Mesenchymal stem cell (in vitro differentiated cells and primary cell): ENCODE measurements at regions not wholly inside any gene's neighbourhood (a gene's known extent, or its start where the extent isn't known, plus 50 kb on each side); places are given as distances from the start of the nearest gene placed in this dataset.
"Not testable (repeated sequence)": the region's sequence is repeated elsewhere in the genome, so short reads cannot be mapped to it uniquely, and the experiment has no call there.

Experiments used
- DNase-seq: peaks from one replicate; pipeline ENCODE4 v3.0.0-alpha.2; 2013
- H2AFZ ChIP-seq: one replicate; pipeline ENCODE4 v1.6.1; 2013; ENCODE audit warnings: low read depth, mild to moderate bottlenecking, control low read depth, inconsistent platforms, low read length, moderate library complexity
- H2AK5ac ChIP-seq: 2 replicates; pipeline ENCODE4 v1.6.1; 2013; ENCODE audit warnings: low read length, moderate library complexity, mild to moderate bottlenecking, inconsistent platforms; ENCODE audit not compliant: severe bottlenecking
- H2BK120ac ChIP-seq: one replicate; pipeline ENCODE4 v1.6.1; 2013; ENCODE audit warnings: low read depth, mild to moderate bottlenecking, inconsistent platforms, low read length, moderate library complexity
- H2BK12ac ChIP-seq, 2 experiments: one replicate each; pipeline ENCODE4 v1.6.1; 2013; ENCODE audit warnings: inconsistent platforms in 2 of 2, low read length in 2 of 2, mild to moderate bottlenecking in 2 of 2, moderate library complexity in 2 of 2, control low read depth in 1 of 2
- H2BK15ac ChIP-seq: one replicate; pipeline ENCODE4 v1.6.1; 2013; ENCODE audit warnings: mild to moderate bottlenecking, low read depth, inconsistent platforms; ENCODE audit not compliant: poor library complexity, severe bottlenecking
- H2BK5ac ChIP-seq: 2 replicates; pipeline ENCODE4 v1.6.1; 2013; ENCODE audit warnings: low read depth, mild to moderate bottlenecking, low read length, control low read depth, inconsistent platforms; ENCODE audit not compliant: poor library complexity, severe bottlenecking
- H3K14ac ChIP-seq, 2 experiments: one replicate each; pipeline ENCODE4 v1.6.1; 2013; ENCODE audit warnings: inconsistent platforms in 2 of 2, low read length in 2 of 2, control low read depth in 1 of 2, mild to moderate bottlenecking in 1 of 2, moderate library complexity in 1 of 2
- H3K18ac ChIP-seq, 2 experiments: one replicate each; pipeline ENCODE4 v1.6.1; 2013; ENCODE audit warnings: inconsistent platforms in 2 of 2, low read length in 2 of 2, control low read depth in 1 of 2, low read depth in 1 of 2, mild to moderate bottlenecking in 1 of 2
- H3K23ac ChIP-seq, 2 experiments: one replicate each; pipeline ENCODE4 v1.6.1; 2013; ENCODE audit warnings: inconsistent platforms in 2 of 2, low read length in 2 of 2, mild to moderate bottlenecking in 2 of 2, moderate library complexity in 2 of 2, control low read depth in 1 of 2
- H3K27ac ChIP-seq: 2 replicates; pipeline ENCODE4 v1.5.1; 2013; ENCODE audit warnings: mild to moderate bottlenecking, moderate library complexity, low read length, control low read depth, inconsistent platforms; ENCODE audit not compliant: poor library complexity, severe bottlenecking
- H3K27me3 ChIP-seq, 2 experiments: 2 replicates each; pipeline versions ENCODE4 v1.6.1 to v1.7.0; 2013; ENCODE audit warnings: low read length in 2 of 2, mild to moderate bottlenecking in 2 of 2, moderate library complexity in 2 of 2, control low read depth in 1 of 2, inconsistent platforms in 1 of 2; ENCODE audit not compliant: control insufficient read depth in 1 of 2, insufficient read depth in 1 of 2
- H3K36me3 ChIP-seq, 2 experiments: 2 replicates each; pipeline versions ENCODE4 v1.6.1 to v1.7.0; 2013; ENCODE audit warnings: low read length in 2 of 2, control low read depth in 1 of 2, inconsistent platforms in 1 of 2, low read depth in 1 of 2, mild to moderate bottlenecking in 1 of 2; ENCODE audit not compliant: insufficient read depth in 2 of 2, control insufficient read depth in 1 of 2
- H3K4ac ChIP-seq, 2 experiments: one replicate each; pipeline ENCODE4 v1.6.1; 2013; ENCODE audit warnings: inconsistent platforms in 2 of 2, low read length in 2 of 2, mild to moderate bottlenecking in 2 of 2, moderate library complexity in 2 of 2, control low read depth in 1 of 2, low read depth in 1 of 2
- H3K4me1 ChIP-seq: 2 replicates; pipeline ENCODE4 v1.6.1; 2013; ENCODE audit warnings: low read depth, low read length, control low read depth; ENCODE audit not compliant: control insufficient read depth, insufficient read depth
- H3K4me2 ChIP-seq: 2 replicates; pipeline ENCODE4 v1.6.1; 2013; ENCODE audit warnings: low read length, mild to moderate bottlenecking, inconsistent platforms; ENCODE audit not compliant: poor library complexity, severe bottlenecking
- H3K4me3 ChIP-seq, 2 experiments: 2 replicates each; pipeline versions ENCODE4 v1.5.1 to v1.7.0; 2013; ENCODE audit warnings: low read length in 2 of 2, mild to moderate bottlenecking in 2 of 2, control low read depth in 1 of 2, low read depth in 1 of 2; ENCODE audit not compliant: insufficient read depth in 1 of 2
- H3K79me1 ChIP-seq: replicated peaks from 2 replicates; pipeline ENCODE4 v1.6.1; 2013; ENCODE audit warnings: mild to moderate bottlenecking, control low read depth, low read length, inconsistent platforms; ENCODE audit not compliant: poor library complexity, severe bottlenecking
- H3K9ac ChIP-seq: 2 replicates; pipeline ENCODE4 v1.7.0; 2013; ENCODE audit warnings: mild to moderate bottlenecking, low read length, moderate library complexity
- H3K9me3 ChIP-seq: 2 replicates; pipeline ENCODE4 v1.7.0; 2013; ENCODE audit warnings: mild to moderate bottlenecking, low read length; ENCODE audit not compliant: control insufficient read depth
- H4K8ac ChIP-seq: one replicate; pipeline ENCODE4 v1.6.1; 2013; ENCODE audit warnings: inconsistent platforms, mild to moderate bottlenecking, low read length, moderate library complexity
- H4K91ac ChIP-seq: one replicate; pipeline ENCODE4 v1.6.1; 2013; ENCODE audit warnings: mild to moderate bottlenecking, low read length, inconsistent platforms
- WGBS: methylation state at CpG from one replicate; pipeline ENCODE4 v1.1.7; 2013; ENCODE audit warnings: mixed read lengths; 5-methylcytosine and 5-hydroxymethylcytosine counted together

GRCh38 chr10:26626066-26626465, 71.4 kb upstream of the PDSS1 start:
- Histone ChIP-seq H2BK120ac (no peak overlapping the region), H2BK15ac (no peak overlapping the region), H4K8ac (no peak overlapping the region), H2AK5ac (no peak overlapping the region), H3K9ac (no peak overlapping the region), H3K4me3 (no peak overlapping the region), H3K4me2 (no peak overlapping the region), H3K9me3 (no peaks in the 10 kb centered on the region), H3K4me1 (peaks cover 6% of the 10 kb centered on the region), H2BK12ac (no peak overlapping the region), H2BK5ac (no peak overlapping the region), H3K14ac (no peak overlapping the region), H3K36me3 (no peaks in the 10 kb centered on the region), H3K79me1 (no peaks in the 10 kb centered on the region), H3K27ac (no peak overlapping the region), H3K4ac (no peak overlapping the region), H4K91ac (no peak overlapping the region), H3K23ac (no peak overlapping the region), H3K27me3 (peaks cover 13 to 53% of the 10 kb centered on the region in 2 experiments), H3K18ac (no peak overlapping the region), H2AFZ (no peak overlapping the region)
- no CpG with 5 or more reads among the region's 3 CpGs for WGBS
- DNase-seq: no peak

- H3K4me3 ChIP-seq: no peak overlapping the region
- H3K18ac ChIP-seq: no peak overlapping the region
- H2BK12ac ChIP-seq: no peak overlapping the region
- no peak overlapping the region for H2AK5ac ChIP-seq
- H3K9me3 ChIP-seq: no peaks in the 10 kb centered on the region
- H3K9ac ChIP-seq: no peak overlapping the region
- H4K91ac ChIP-seq: no peak overlapping the region
- H2BK15ac ChIP-seq: no peak overlapping the region
- no peak overlapping the region for H3K14ac ChIP-seq
- no peaks in the 10 kb centered on the region for H3K79me1 ChIP-seq
- DNase-seq: no peak
- H3K36me3 ChIP-seq: no peaks in the 10 kb centered on the region
- no peak overlapping the region for H2AFZ ChIP-seq
- H2BK5ac ChIP-seq: no peak overlapping the region
- H3K4me1 ChIP-seq: peaks cover 2% of the 10 kb centered on the region
- no peak overlapping the region for H3K4ac ChIP-seq
- WGBS: 14% methylated on average over 3 of the region's 3 CpGs
- no peak overlapping the region for H2BK120ac ChIP-seq
- no peak overlapping the region for H3K4me2 ChIP-seq
- no peak overlapping the region for H3K27ac ChIP-seq
- H3K23ac ChIP-seq: no peak overlapping the region
- no peak overlapping the region for H4K8ac ChIP-seq
- peaks cover 5 to 43% of the 10 kb centered on the region in 2 experiments for H3K27me3 ChIP-seq
Observed at GRCh38 chr10:26627324-26627723, 70.2 kb upstream of the PDSS1 start.

- Histone ChIP-seq H3K4me3 (no peak overlapping the region), H3K36me3 (no peaks in the 10 kb centered on the region), H2BK120ac (no peak overlapping the region), H3K18ac (no peak overlapping the region), H4K91ac (no peak overlapping the region), H3K23ac (no peak overlapping the region), H2BK5ac (no peak overlapping the region), H3K27me3 (peaks cover 5 to 38% of the 10 kb centered on the region in 2 experiments), H3K4ac (no peak overlapping the region), H2AK5ac (no peak overlapping the region), H3K27ac (no peak overlapping the region), H3K14ac (no peak overlapping the region), H4K8ac (no peak overlapping the region), H2AFZ (no peak overlapping the region), H3K9ac (no peak overlapping the region), H3K4me1 (no peaks in the 10 kb centered on the region), H3K9me3 (no peaks in the 10 kb centered on the region), H3K4me2 (no peak overlapping the region), H2BK15ac (no peak overlapping the region), H3K79me1 (no peaks in the 10 kb centered on the region), H2BK12ac (no peak overlapping the region)
- no CpG with 5 or more reads among the region's 2 CpGs for WGBS
- DNase-seq: no peak
Observed at GRCh38 chr10:26628395-26628794, 69.1 kb upstream of the PDSS1 start.

GRCh38 chr10:26632171-26632570, 65.3 kb upstream of the PDSS1 start:
- not testable (repeated sequence) for H2BK12ac ChIP-seq, DNase-seq, H3K4me2 ChIP-seq, H2BK120ac ChIP-seq, H3K36me3 ChIP-seq, H3K27ac ChIP-seq, H3K23ac ChIP-seq, H3K79me1 ChIP-seq, H3K9ac ChIP-seq, H3K4me1 ChIP-seq, H3K9me3 ChIP-seq, H2AFZ ChIP-seq, H4K91ac ChIP-seq, H3K18ac ChIP-seq, H3K4ac ChIP-seq, H3K27me3 ChIP-seq, H2BK5ac ChIP-seq, H2BK15ac ChIP-seq, H3K4me3 ChIP-seq, H2AK5ac ChIP-seq, H3K14ac ChIP-seq, H4K8ac ChIP-seq
- WGBS: no CpG with 5 or more reads among the region's 3 CpGs
